HL-60 (cell line): ENCODE measurements at regions not wholly inside any gene's neighbourhood (a gene's known extent, or its start where the extent isn't known, plus 50 kb on each side); places are given as distances from the start of the nearest gene placed in this dataset.

Experiments
- POLR2AphosphoS5 ChIP-seq: IDR thresholded peaks from 2 replicates; pipeline ENCODE4 v1.6.1; 2012; ENCODE audit warnings: low read depth
- SPI1 ChIP-seq: IDR thresholded peaks from 2 replicates; pipeline ENCODE4 v1.6.1; 2012; ENCODE audit warnings: low read depth, mild to moderate bottlenecking, borderline replicate concordance
- TF ChIP-seq, protein P1 (sequence below): IDR thresholded peaks from one replicate; pipeline ENCODE4 v1.5.1; 2011; ENCODE audit warnings: low read length, control low read depth, inconsistent platforms; ENCODE audit not compliant: insufficient read depth

- TF ChIP-seq POLR2AphosphoS5 (no peak), SPI1 (no peak)
- TF ChIP-seq, protein P1, sequence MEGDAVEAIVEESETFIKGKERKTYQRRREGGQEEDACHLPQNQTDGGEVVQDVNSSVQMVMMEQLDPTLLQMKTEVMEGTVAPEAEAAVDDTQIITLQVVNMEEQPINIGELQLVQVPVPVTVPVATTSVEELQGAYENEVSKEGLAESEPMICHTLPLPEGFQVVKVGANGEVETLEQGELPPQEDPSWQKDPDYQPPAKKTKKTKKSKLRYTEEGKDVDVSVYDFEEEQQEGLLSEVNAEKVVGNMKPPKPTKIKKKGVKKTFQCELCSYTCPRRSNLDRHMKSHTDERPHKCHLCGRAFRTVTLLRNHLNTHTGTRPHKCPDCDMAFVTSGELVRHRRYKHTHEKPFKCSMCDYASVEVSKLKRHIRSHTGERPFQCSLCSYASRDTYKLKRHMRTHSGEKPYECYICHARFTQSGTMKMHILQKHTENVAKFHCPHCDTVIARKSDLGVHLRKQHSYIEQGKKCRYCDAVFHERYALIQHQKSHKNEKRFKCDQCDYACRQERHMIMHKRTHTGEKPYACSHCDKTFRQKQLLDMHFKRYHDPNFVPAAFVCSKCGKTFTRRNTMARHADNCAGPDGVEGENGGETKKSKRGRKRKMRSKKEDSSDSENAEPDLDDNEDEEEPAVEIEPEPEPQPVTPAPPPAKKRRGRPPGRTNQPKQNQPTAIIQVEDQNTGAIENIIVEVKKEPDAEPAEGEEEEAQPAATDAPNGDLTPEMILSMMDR, result no peak
These were observed 177.9 kb upstream of the KLF4 start for GRCh38 chr9:107667231-107668070.
